ENCODE measurements at regions not wholly inside any gene's neighbourhood (a gene's known extent, or its start where the extent isn't known, plus 50 kb on each side); places are given as distances from the start of the nearest gene placed in this dataset.
A peak's percentile ranks its signal among the peaks of the same experiment; 100 is the strongest.

- ChIA-PET POLR2A (no interaction called here), CTCF (interaction anchor here (0.6 kb wide), 1 partner anchor 29 kb away, joined by 3 read pairs; no protein-coding TSS in a partner anchor)
- Mint-ChIP-seq H3K4me1 (ENCODE audit: insufficient read depth, unreplicated experiment) (peaks cover 6% of the 10 kb centered on the region), H3K9me3 (ENCODE audit: unreplicated experiment) (no peaks in the 10 kb centered on the region), H3K27me3 (ENCODE audit: insufficient read depth, unreplicated experiment) (no peaks in the 10 kb centered on the region), H3K4me3 (ENCODE audit: unreplicated experiment) (no peak overlapping the region), H3K36me3 (ENCODE audit: insufficient read depth, unreplicated experiment) (no peaks in the 10 kb centered on the region), H3K27ac (ENCODE audit: low read depth, unreplicated experiment) (no peak overlapping the region)
- no peak for DNase-seq (ENCODE audit: unreplicated experiment)
- TF ChIP-seq CTCF (IDR thresholded peaks at IDR 0.05; ENCODE audit: unreplicated experiment), result no peak
- intact Hi-C loops (cut with micrococcal nuclease), result no loop called here
- no TSS peak for BruUV-seq (replicated peaks)
Observed at GRCh38 chr13:109976206-109976997, 190.0 kb upstream of the IRS2 start.

GRCh38 chr13:109974354-109974753 is 188.0 kb upstream of the IRS2 start:
- Mint-ChIP-seq H3K36me3 (ENCODE audit: insufficient read depth, unreplicated experiment) (no peaks in the 10 kb centered on the region), H3K4me3 (ENCODE audit: unreplicated experiment) (no peak overlapping the region), H3K4me1 (ENCODE audit: insufficient read depth, unreplicated experiment) (peaks cover 4% of the 10 kb centered on the region), H3K27ac (ENCODE audit: low read depth, unreplicated experiment) (no peak overlapping the region), H3K9me3 (ENCODE audit: unreplicated experiment) (peaks cover 17% of the 10 kb centered on the region), H3K27me3 (ENCODE audit: insufficient read depth, unreplicated experiment) (no peaks in the 10 kb centered on the region)
- no peak for DNase-seq (ENCODE audit: unreplicated experiment)
- ChIA-PET POLR2A (no interaction called here), CTCF (no interaction called here)
- intact Hi-C loops (cut with micrococcal nuclease), result no loop called here
- BruUV-seq (replicated peaks), result no TSS peak
- no peak for TF ChIP-seq CTCF (IDR thresholded peaks at IDR 0.05; ENCODE audit: unreplicated experiment)

- Mint-ChIP-seq H3K27me3 (ENCODE audit: insufficient read depth, unreplicated experiment) (no peaks in the 10 kb centered on the region), H3K4me3 (ENCODE audit: unreplicated experiment) (no peak overlapping the region), H3K36me3 (ENCODE audit: insufficient read depth, unreplicated experiment) (no peaks in the 10 kb centered on the region), H3K9me3 (ENCODE audit: unreplicated experiment) (peaks cover 18% of the 10 kb centered on the region), H3K27ac (ENCODE audit: low read depth, unreplicated experiment) (no peak overlapping the region), H3K4me1 (ENCODE audit: insufficient read depth, unreplicated experiment) (no peaks in the 10 kb centered on the region)
- BruUV-seq (replicated peaks), result no TSS peak
- intact Hi-C loops (cut with micrococcal nuclease), result no loop called here
- POLR2A ChIA-PET, result interaction anchor here (0.5 kb wide), 1 partner anchor 1017 kb away, joined by 3 read pairs; no protein-coding TSS in a partner anchor
- DNase-seq (ENCODE audit: unreplicated experiment), result no peak
- no peak for TF ChIP-seq CTCF (IDR thresholded peaks at IDR 0.05; ENCODE audit: unreplicated experiment)
- CTCF ChIA-PET, result interaction anchor here (0.6 kb wide), 1 partner anchor 1014 kb away, joined by 3 read pairs; no protein-coding TSS in a partner anchor
Observed at GRCh38 chr13:109973279-109973678, 186.9 kb upstream of the IRS2 start.

GRCh38 chr13:109971456-109972090 is 185.2 kb upstream of the IRS2 start:
- TF ChIP-seq CTCF (IDR thresholded peaks at IDR 0.05; ENCODE audit: unreplicated experiment), result no peak
- Mint-ChIP-seq H3K27ac (ENCODE audit: low read depth, unreplicated experiment) (no peak overlapping the region), H3K27me3 (ENCODE audit: insufficient read depth, unreplicated experiment) (no peaks in the 10 kb centered on the region), H3K4me3 (ENCODE audit: unreplicated experiment) (no peak overlapping the region), H3K36me3 (ENCODE audit: insufficient read depth, unreplicated experiment) (no peaks in the 10 kb centered on the region), H3K4me1 (ENCODE audit: insufficient read depth, unreplicated experiment) (no peaks in the 10 kb centered on the region), H3K9me3 (ENCODE audit: unreplicated experiment) (peaks cover 18% of the 10 kb centered on the region)
- no TSS peak for BruUV-seq (replicated peaks)
- ChIA-PET POLR2A (interaction anchor here (1.0 to 1.1 kb wide), 2 partner anchors 15 to 44 kb away, joined by 3 to 4 read pairs; no protein-coding TSS in a partner anchor), CTCF (interaction anchor here (0.6 kb wide), 1 partner anchor 17 kb away, joined by 3 read pairs; no protein-coding TSS in a partner anchor)
- intact Hi-C loops (cut with micrococcal nuclease), result no loop called here
- DNase-seq (ENCODE audit: unreplicated experiment), result peak; percentile 17

Measured in MCF 10A (cell line).